NB4 (cell line): ENCODE measurements at regions not wholly inside any gene's neighbourhood (a gene's known extent, or its start where the extent isn't known, plus 50 kb on each side); places are given as distances from the start of the nearest gene placed in this dataset.

Source experiments
- CTCF ChIP-seq: IDR thresholded peaks from one replicate; pipeline ENCODE4 v1.5.1; 2012; ENCODE audit warnings: low read depth, low read length
- MAX ChIP-seq: IDR thresholded peaks from 2 replicates; pipeline ENCODE4 v1.6.1; 2011; ENCODE audit warnings: low read depth, low read length
- MYC ChIP-seq: IDR thresholded peaks from 2 replicates; pipeline ENCODE4 v1.6.1; 2011; ENCODE audit warnings: low read depth, low read length
- POLR2A ChIP-seq: IDR thresholded peaks from 2 replicates; pipeline ENCODE4 v1.6.1; 2011; ENCODE audit warnings: mild to moderate bottlenecking; ENCODE audit not compliant: insufficient read length; ENCODE audit errors: extremely low read depth

- no peak for TF ChIP-seq POLR2A
- no peak for TF ChIP-seq CTCF
- TF ChIP-seq MAX, result no peak
- TF ChIP-seq MYC, result no peak
Measured at GRCh38 chrX:115896362-115896761, 274.2 kb upstream of the AGTR2 start.
